Embryonic facial prominence (tissue), 1 donor: ENCODE measurements at regions not wholly inside any gene's neighbourhood (a gene's known extent, or its start where the extent isn't known, plus 50 kb on each side); places are given as distances from the start of the nearest gene placed in this dataset.

ENCODE experiments used
- DNase-seq: peaks from one replicate; pipeline ENCODE4 v3.0.0-alpha.2; 2016; ENCODE audit errors: extremely low spot score

GRCh38 chr13:104473936-104474335 lies 1407.7 kb upstream of the SLC10A2 start:
- DNase-seq: no peak

GRCh38 chr13:104466016-104466415 lies 1399.8 kb upstream of the SLC10A2 start:
- no peak for DNase-seq

DNA sequence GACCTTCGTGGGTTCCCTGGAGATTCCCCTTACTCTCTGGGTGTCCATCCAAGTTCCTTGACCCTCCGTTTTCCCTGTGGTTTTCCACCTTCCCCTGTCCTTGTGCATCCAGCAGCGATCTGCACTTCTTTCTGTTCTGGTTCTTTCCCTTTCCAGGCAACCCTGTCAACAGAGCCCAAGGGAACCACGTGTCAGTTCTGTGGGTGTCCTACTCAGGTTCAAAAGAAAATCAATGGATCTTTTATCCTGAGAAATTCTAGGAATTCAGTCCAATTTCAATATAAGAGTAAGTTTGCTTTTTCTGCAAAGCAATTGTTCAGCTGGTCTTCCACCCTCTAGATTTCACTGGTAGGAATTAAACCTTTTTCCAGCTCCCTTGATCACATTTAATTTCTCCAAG lies 1394.8 kb upstream of the SLC10A2 start:
- DNase-seq: no peak

DNA sequence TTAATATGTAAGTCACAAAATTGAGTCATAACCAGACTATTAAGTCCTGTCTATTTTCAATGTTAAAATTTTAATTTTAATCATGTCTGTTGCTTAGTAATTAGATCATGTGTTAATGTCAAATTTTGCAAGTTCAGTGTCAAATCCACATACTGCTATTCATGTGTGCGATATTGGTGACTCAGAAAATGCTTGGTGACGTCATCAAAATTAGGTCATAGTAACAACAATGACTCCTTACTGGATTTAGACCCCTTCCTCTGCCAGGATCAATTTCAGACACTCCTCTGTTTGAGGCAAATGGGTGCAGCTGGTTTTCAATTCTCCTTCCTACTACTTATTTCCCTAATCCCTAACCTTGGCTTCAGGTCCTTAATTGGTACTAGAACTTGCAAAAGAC lies 1394.3 kb upstream of the SLC10A2 start:
- DNase-seq: no peak

DNA sequence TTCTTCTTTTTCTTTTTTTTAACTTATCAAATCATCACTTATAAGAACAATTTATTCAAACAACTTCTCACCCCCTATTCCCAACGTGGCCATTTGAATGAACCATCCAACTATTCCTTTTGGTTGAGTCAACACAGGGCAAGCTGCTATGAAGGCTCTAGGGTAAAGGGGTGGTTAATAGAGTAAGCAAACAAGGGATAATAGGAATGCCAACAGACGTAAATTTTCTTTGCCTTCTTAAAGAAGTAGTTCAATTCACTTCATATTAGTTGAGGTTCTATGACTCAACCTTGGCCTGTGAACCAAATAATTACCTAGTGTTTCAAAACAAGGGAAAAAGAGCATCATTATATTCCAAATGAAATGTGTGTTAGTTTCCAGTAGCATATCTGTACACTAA lies 1383.8 kb upstream of the SLC10A2 start:
- no peak for DNase-seq

DNA sequence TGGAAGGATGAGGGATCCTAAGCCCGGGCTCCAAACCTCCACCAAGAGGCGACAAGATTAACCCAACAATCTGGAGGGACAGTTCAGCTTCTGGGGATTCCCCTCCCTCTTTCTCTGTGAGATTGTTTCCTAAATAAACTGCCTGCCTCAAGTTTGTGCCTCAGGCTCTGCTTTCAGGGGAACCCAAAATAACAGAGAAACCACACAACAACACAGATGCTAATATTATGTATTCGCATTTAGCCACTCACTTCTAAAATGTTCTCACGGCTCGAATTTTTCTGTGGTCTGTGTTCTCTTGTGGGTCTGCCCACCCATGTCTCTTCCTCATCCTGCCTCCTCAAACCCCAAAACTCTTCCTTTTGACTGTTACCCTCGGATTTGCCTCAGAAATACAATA lies 1381.1 kb upstream of the SLC10A2 start:
- no peak for DNase-seq

DNA sequence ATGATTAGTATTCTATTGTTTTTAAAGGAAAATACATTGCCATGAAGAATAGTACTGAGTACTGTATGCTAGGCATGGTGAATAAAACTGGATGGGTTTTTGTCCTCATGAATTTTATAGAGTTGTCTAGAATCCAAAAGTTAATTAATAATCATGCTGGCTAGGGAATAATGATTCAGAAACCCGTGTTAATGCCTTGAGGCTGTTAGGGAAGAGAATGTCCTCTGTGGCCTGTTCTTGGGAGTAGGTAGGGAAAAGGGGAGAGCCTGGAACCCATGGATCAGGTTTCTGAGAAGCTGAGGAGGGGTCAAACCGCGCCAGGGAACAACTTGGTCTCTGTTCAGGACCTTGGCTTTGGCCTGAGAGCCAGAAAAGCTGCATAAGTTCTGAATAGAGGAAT lies 1376.3 kb upstream of the SLC10A2 start:
- DNase-seq: no peak

GRCh38 chr13:104436555-104436954 lies 1370.3 kb upstream of the SLC10A2 start:
- no peak for DNase-seq

DNA sequence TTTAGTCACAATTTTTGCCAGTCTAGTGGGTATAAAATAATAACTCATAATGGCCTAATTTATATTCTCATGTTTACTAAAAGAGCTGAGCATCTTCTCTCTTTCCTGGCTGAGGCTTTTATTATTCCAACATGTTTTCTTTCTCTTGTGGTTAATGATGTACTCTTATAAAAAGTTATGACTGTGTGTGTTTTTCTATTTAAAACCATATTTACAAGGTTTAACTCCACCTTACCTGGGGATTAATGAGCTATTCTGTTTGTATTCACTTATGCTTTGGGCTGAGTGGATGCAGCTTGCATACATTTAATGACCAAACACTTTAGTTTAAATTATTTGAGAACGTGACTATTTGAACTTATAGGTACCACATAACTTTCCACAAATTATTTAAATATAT lies 1365.7 kb upstream of the SLC10A2 start:
- DNase-seq: no peak

- no peak for DNase-seq
These were observed 1360.2 kb upstream of the SLC10A2 start for GRCh38 chr13:104426435-104426834.

- no peak for DNase-seq
These were observed 1356.5 kb upstream of the SLC10A2 start for GRCh38 chr13:104422668-104423067.

GRCh38 chr13:104416973-104417372 lies 1350.8 kb upstream of the SLC10A2 start:
- DNase-seq: no peak

- DNase-seq: no peak
These were observed 1348.6 kb upstream of the SLC10A2 start for GRCh38 chr13:104414771-104415170.

DNA sequence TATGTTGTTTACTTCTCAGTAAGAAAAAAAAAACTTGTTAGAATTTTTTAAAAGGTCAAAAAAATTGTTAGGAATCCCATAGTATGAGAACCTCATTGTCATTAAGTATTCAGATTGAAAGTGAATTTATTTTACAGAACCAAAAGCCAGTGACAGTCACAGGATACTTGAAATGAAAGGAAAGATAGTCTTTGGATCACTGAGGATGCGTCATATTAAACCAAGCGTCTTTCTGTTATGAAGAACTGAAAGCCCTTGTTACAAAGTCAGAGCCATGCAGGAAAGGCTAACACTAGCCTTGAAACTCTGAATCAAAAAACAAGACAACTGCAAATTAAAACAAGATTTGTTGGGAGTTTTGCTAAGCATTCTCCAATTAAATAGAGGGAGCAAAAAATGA lies 1348.0 kb upstream of the SLC10A2 start:
- DNase-seq: no peak

- DNase-seq: no peak
These were observed 1345.0 kb upstream of the SLC10A2 start for GRCh38 chr13:104411141-104411765.

DNA sequence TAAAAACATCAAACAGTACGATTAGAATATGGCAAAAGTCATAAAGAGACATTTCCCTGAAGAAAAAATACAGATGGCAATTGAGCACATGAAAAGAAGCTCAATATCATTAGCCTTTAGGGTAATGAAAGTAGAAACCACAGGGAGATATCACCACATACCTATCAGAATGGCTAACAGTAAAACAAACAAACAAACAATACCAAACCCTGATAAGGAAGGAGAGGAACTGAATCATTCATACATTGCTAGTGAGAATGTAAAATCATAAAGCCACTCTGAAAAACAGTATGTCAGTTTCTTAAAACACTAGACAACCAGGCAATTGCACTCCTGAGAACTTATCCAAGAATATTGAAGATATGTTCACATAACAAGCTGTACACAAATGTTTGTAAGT lies 1342.5 kb upstream of the SLC10A2 start:
- DNase-seq: no peak

- DNase-seq: no peak
These were observed 1338.1 kb upstream of the SLC10A2 start for GRCh38 chr13:104404325-104404724.

GRCh38 chr13:104389691-104390090 lies 1323.5 kb upstream of the SLC10A2 start:
- no peak for DNase-seq

DNA sequence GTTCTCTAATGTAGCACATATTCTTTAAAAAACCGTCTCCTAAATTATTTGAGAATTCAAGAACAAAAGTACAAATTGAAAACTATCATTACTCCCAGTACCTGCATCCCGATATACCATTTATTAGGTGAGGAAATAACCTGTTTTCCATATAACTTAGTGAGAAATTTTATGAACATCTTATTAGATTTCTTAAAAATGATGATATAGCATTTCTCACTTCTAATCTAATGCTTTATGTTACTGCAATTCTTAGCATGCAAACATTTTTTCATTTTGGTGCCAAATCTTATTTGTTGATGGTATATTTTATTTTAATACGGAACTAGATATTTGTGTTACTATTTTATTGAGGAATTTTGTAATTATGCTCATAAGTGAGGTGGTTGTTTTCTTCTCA lies 1321.3 kb upstream of the SLC10A2 start:
- DNase-seq: no peak

- DNase-seq: no peak
These were observed 1319.2 kb upstream of the SLC10A2 start for GRCh38 chr13:104385404-104385803.

DNA sequence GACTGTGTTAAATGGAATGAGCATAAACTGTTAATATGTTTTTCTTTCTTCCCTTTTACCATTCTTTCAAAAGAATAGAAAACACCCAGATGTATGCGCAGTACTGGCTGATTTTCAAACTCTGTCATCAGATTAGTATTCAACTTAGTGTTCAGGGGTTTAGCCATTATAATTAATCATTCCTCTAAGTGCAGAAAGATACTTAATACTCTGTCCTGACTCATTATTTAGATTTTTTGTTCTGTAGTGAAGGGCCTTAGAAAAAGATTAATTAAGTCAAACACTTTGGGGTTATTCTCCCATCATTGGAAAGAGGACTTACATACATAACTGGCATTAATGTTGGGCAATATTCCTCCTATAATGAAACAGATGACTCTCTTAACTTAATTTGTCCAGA lies 1316.7 kb upstream of the SLC10A2 start:
- no peak for DNase-seq

GRCh38 chr13:104376588-104376987 lies 1310.4 kb upstream of the SLC10A2 start:
- DNase-seq: no peak

- DNase-seq: no peak
These were observed 1309.4 kb upstream of the SLC10A2 start for GRCh38 chr13:104375614-104376013.

GRCh38 chr13:104372095-104372655 lies 1306.0 kb upstream of the SLC10A2 start:
- DNase-seq: no peak
